GM12878 (cell line): ENCODE measurements at regions not wholly inside any gene's neighbourhood (a gene's known extent, or its start where the extent isn't known, plus 50 kb on each side); places are given as distances from the start of the nearest gene placed in this dataset.

Experiments
- ATAC-seq: fragments of 200-7000 bp; cut with Tn5 transposase; 3 replicates; pipeline ENCODE4 v1.9.1; 2020; ENCODE audit warnings: mild to moderate bottlenecking, moderate library complexity
- BruUV-seq: library from RNA; stranded (reverse); fragments of 400-500 nt; replicated peaks from 2 replicates; lab custom pipeline; 2021; lab: Mats Ljungman, UMichigan
- CTCF ChIA-PET: fragments of 300-600 bp; sonication (Branson Sonifier 250); formaldehyde crosslinking; extraction: SDS; loops from one replicate; lab custom pipeline; 2021; ENCODE audit warnings: inconsistent platforms; lab: Yijun Ruan, JAX
- POLR2A ChIA-PET: fragments of 350-600 bp; formaldehyde crosslinking; extraction: SDS; loops from one replicate; lab custom pipeline; 2021; ENCODE audit warnings: inconsistent platforms; lab: Charles Lee
- RAD21 ChIA-PET: fragments of 300-600 bp; sonication (Branson Sonifier 250); formaldehyde crosslinking; loops from one replicate; lab custom pipeline; 2023; ENCODE audit warnings: antibody characterized with exemption; ENCODE audit not compliant: unreplicated experiment; lab: Charles Lee
- SMC1A ChIA-PET: fragments of 300-600 bp; sonication (Branson Sonifier 250); formaldehyde crosslinking; loops from one replicate; lab custom pipeline; 2023; ENCODE audit not compliant: unreplicated experiment, uncharacterized antibody; lab: Charles Lee
- DNase-seq: peaks from one replicate; pipeline ENCODE4 v3.0.0-alpha.2; 2011; ENCODE audit warnings: low read depth, low spot score
- FAIRE-seq: peaks from 3 replicates; lab custom pipeline; 2011; peaks lifted over from hg19 to GRCh38; lab: Jason Lieb, UNC
- H2AFZ ChIP-seq: 2 replicates; pipeline ENCODE4 v1.6.0; 2011; ENCODE audit warnings: low read depth, low read length, control low read depth; ENCODE audit not compliant: control insufficient read depth
- H3K27ac ChIP-seq: 2 replicates; pipeline ENCODE4 v1.5.1; 2011; ENCODE audit warnings: control low read depth; ENCODE audit not compliant: control insufficient read depth, insufficient read depth
- H3K27me3 ChIP-seq, 2 experiments: replicated peaks in 1 of 2; 2 replicates each; pipeline versions ENCODE4 v1.6.0 to v1.6.1; 2011; ENCODE audit warnings: low read length in 1 of 2; ENCODE audit not compliant: control insufficient read depth in 2 of 2, insufficient read depth in 2 of 2
- H3K36me3 ChIP-seq, 2 experiments: 2 replicates each; pipeline ENCODE4 v1.5.1; 2011; ENCODE audit warnings: low read length in 1 of 2; ENCODE audit not compliant: control insufficient read depth in 2 of 2, insufficient read depth in 2 of 2
- H3K4me1 ChIP-seq: 2 replicates; pipeline ENCODE4 v1.6.1; 2011; ENCODE audit warnings: mild to moderate bottlenecking, low read length, moderate library complexity, mixed read lengths; ENCODE audit not compliant: control insufficient read depth, insufficient read depth
- H3K4me2 ChIP-seq: 2 replicates; pipeline ENCODE4 v1.6.0; 2011; ENCODE audit warnings: control low read depth; ENCODE audit not compliant: control insufficient read depth, insufficient read depth
- H3K4me3 ChIP-seq: fragments of 200-600 bp; sonication (generic); 2 replicates; pipeline ENCODE4 v1.5.1; 2016
- H3K79me2 ChIP-seq: 2 replicates; pipeline ENCODE4 v1.6.0; 2011; ENCODE audit warnings: low read length; ENCODE audit not compliant: control insufficient read depth, insufficient read depth
- H3K9ac ChIP-seq: 2 replicates; pipeline ENCODE4 v1.8.0; 2011; ENCODE audit warnings: low read length, control low read depth, mixed read lengths; ENCODE audit not compliant: control insufficient read depth, insufficient read depth
- H3K9me3 ChIP-seq: replicated peaks from 3 replicates; pipeline ENCODE4 v1.5.1; 2011; ENCODE audit warnings: mild to moderate bottlenecking, low read length; ENCODE audit not compliant: control insufficient read depth, insufficient read depth
- H4K20me1 ChIP-seq: 2 replicates; pipeline ENCODE4 v1.6.0; 2011; ENCODE audit not compliant: control insufficient read depth, insufficient read depth
- FOXM1 ChIP-seq: IDR thresholded peaks from 2 replicates; pipeline ENCODE4 v1.6.1; 2012; ENCODE audit warnings: low read depth, mild to moderate bottlenecking, inconsistent platforms, low read length, moderate library complexity
- JUND ChIP-seq: IDR thresholded peaks from 2 replicates; pipeline ENCODE4 v1.6.1; 2012; ENCODE audit warnings: low read depth, mild to moderate bottlenecking, low read length, improper control_type of control experiment, moderate library complexity
- NFXL1 ChIP-seq: fragments of 450-650 bp; IDR thresholded peaks from 2 replicates; pipeline ENCODE4 v1.6.1; 2017; ENCODE audit warnings: antibody characterized with exemption, mild to moderate bottlenecking, borderline replicate concordance
- TARDBP ChIP-seq: IDR thresholded peaks from 2 replicates; pipeline ENCODE4 v1.6.1; 2016; ENCODE audit warnings: borderline replicate concordance
- ZSCAN29 ChIP-seq: fragments of 450-650 bp; IDR thresholded peaks from 2 replicates; pipeline ENCODE4 v1.6.1; 2017; ENCODE audit warnings: mild to moderate bottlenecking, moderate library complexity
- WGBS: methylation state at CpG from one replicate; pipeline ENCODE4 v1.1.6; 2016; ENCODE audit warnings: low lambda C conversion rate; ENCODE audit not compliant: insufficient replicate concordance, insufficient coverage; ENCODE audit errors: missing lambda C conversion rate; 5-methylcytosine and 5-hydroxymethylcytosine counted together
- in situ Hi-C: fragments of 300-500 bp; cut with MboI; formaldehyde crosslinking; loops from 9 replicates; pipeline ENCODE4 v1.14.3; 2018; ENCODE audit warnings: mixed read lengths
- intact Hi-C: fragments of 100-400 bp; cut with micrococcal nuclease; formaldehyde crosslinking; loops from one replicate; pipeline ENCODE4 v1.14.2; 2022; ENCODE audit not compliant: unreplicated experiment
- TF ChIP-seq, protein P1 (sequence below): IDR thresholded peaks from 2 replicates; pipeline ENCODE4 v1.6.1; 2012; ENCODE audit warnings: low read depth, low read length, improper control_type of control experiment
- TF ChIP-seq, protein P2 (sequence below), 3 experiments: IDR thresholded peaks in 2 of 3; conservative IDR thresholded peaks in 1 of 3; 2 replicates each; pipeline ENCODE4 v1.5.1; 2011; ENCODE audit warnings: low read depth in 3 of 3, low read length in 3 of 3, mild to moderate bottlenecking in 3 of 3, control low read depth in 2 of 3, moderate library complexity in 2 of 3, inconsistent platforms in 1 of 3, mixed read lengths in 1 of 3; ENCODE audit not compliant: control insufficient read depth in 2 of 3, insufficient read depth in 1 of 3; ENCODE audit errors: extremely low read depth in 1 of 3
- TF ChIP-seq, protein P3 (sequence below): IDR thresholded peaks from 2 replicates; pipeline ENCODE4 v1.6.1; 2011; ENCODE audit warnings: borderline replicate concordance, low read depth, mild to moderate bottlenecking, moderate library complexity, low read length; ENCODE audit not compliant: insufficient read depth, poor library complexity, severe bottlenecking

DNA sequence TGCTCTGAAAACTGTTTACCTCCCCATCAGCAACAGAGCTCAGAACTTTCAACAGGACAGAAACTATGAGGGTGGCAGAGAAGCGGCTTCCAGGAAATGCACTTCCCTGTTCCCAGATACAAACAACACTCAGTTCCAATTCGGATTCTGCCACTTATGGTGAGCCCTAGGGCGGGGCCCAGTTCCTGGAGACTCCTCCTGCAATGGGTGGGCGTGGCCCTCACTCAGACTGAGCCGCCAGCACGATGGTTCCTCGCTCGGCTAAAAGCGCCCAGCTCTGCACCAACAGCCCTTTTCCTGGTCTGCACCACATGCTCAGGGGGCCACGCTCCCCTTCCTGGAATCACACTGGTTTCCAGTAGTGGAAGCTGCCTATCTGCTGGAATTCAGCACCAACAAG is 314.1 kb downstream of the CTTN start:
- no peaks in the 10 kb centered on the region for H3K4me1 ChIP-seq
- SMC1A ChIA-PET: no interaction called here
- TF ChIP-seq, protein P1, sequence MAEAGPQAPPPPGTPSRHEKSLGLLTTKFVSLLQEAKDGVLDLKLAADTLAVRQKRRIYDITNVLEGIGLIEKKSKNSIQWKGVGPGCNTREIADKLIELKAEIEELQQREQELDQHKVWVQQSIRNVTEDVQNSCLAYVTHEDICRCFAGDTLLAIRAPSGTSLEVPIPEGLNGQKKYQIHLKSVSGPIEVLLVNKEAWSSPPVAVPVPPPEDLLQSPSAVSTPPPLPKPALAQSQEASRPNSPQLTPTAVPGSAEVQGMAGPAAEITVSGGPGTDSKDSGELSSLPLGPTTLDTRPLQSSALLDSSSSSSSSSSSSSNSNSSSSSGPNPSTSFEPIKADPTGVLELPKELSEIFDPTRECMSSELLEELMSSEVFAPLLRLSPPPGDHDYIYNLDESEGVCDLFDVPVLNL: no peak
- TF ChIP-seq, protein P2, sequence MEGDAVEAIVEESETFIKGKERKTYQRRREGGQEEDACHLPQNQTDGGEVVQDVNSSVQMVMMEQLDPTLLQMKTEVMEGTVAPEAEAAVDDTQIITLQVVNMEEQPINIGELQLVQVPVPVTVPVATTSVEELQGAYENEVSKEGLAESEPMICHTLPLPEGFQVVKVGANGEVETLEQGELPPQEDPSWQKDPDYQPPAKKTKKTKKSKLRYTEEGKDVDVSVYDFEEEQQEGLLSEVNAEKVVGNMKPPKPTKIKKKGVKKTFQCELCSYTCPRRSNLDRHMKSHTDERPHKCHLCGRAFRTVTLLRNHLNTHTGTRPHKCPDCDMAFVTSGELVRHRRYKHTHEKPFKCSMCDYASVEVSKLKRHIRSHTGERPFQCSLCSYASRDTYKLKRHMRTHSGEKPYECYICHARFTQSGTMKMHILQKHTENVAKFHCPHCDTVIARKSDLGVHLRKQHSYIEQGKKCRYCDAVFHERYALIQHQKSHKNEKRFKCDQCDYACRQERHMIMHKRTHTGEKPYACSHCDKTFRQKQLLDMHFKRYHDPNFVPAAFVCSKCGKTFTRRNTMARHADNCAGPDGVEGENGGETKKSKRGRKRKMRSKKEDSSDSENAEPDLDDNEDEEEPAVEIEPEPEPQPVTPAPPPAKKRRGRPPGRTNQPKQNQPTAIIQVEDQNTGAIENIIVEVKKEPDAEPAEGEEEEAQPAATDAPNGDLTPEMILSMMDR (IDR thresholded peaks at IDR 0.05 in 2 of 3, conservative IDR thresholded peaks at IDR 0.05 in 1 of 3; ENCODE audit: control insufficient read depth in 2 of 3, extremely low read depth in 1 of 3, insufficient read depth in 1 of 3, low read depth in 3 of 3, low read length in 3 of 3): no peak
- TF ChIP-seq FOXM1 (no peak), NFXL1 (no peak), TARDBP (no peak), ZSCAN29 (no peak), JUND (no peak)
- TF ChIP-seq, protein P3, sequence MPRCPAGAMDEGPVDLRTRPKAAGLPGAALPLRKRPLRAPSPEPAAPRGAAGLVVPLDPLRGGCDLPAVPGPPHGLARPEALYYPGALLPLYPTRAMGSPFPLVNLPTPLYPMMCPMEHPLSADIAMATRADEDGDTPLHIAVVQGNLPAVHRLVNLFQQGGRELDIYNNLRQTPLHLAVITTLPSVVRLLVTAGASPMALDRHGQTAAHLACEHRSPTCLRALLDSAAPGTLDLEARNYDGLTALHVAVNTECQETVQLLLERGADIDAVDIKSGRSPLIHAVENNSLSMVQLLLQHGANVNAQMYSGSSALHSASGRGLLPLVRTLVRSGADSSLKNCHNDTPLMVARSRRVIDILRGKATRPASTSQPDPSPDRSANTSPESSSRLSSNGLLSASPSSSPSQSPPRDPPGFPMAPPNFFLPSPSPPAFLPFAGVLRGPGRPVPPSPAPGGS: no peak

More for the DNA sequence above, 314.1 kb downstream of the CTTN start:
- no peak overlapping the region for H3K4me3 ChIP-seq
- ChIA-PET RAD21 (no interaction called here), POLR2A (no interaction called here), CTCF (no interaction called here)
- H3K27ac ChIP-seq: no peak overlapping the region
- FAIRE-seq (no peak), ATAC-seq (no peak), DNase-seq (no peak)
- BruUV-seq: no TSS peak
- no peaks in the 10 kb centered on the region for H3K9me3 ChIP-seq
- intact Hi-C loops (no loop called here), in situ Hi-C loops (no loop called here)
- no peak overlapping the region for H2AFZ ChIP-seq
- 18% methylated on average over 10 of the region's 10 CpGs for WGBS
- H3K79me2 ChIP-seq: no peaks in the 10 kb centered on the region
- H3K9ac ChIP-seq: no peak overlapping the region
- H3K4me2 ChIP-seq: no peak overlapping the region
- H4K20me1 ChIP-seq: no peaks in the 10 kb centered on the region
- H3K27me3 ChIP-seq: no peaks in the 10 kb centered on the region; a peak in 1 of 4 replicates
- H3K36me3 ChIP-seq: no peaks in the 10 kb centered on the region
